ENCODE measurements at regions not wholly inside any gene's neighbourhood (a gene's known extent, or its start where the extent isn't known, plus 50 kb on each side); places are given as distances from the start of the nearest gene placed in this dataset.

- Histone ChIP-seq H3K36me3 (ENCODE audit: low read depth, low read length) (no peaks in the 10 kb centered on the region), H3K79me2 (ENCODE audit: low read length) (no peaks in the 10 kb centered on the region), H2AFZ (ENCODE audit: low read length) (no peak overlapping the region), H3K4me2 (ENCODE audit: low read length) (no peak overlapping the region), H3K27me3 (ENCODE audit: low read length) (no peaks in the 10 kb centered on the region), H3K9ac (ENCODE audit: low read length) (no peak overlapping the region), H4K20me1 (ENCODE audit: low read length) (no peaks in the 10 kb centered on the region), H3K4me1 (ENCODE audit: insufficient read depth, low read length) (no peaks in the 10 kb centered on the region), H3K4me3 (ENCODE audit: low read length) (no peak overlapping the region), H3K9me2 (replicated peaks; ENCODE audit: low read length) (no peaks in the 10 kb centered on the region), H3K9me3 (ENCODE audit: low read length) (no peaks in the 10 kb centered on the region; the same call in 1 of the 2 replicates), H3F3A (ENCODE audit: low read length, unreplicated experiment) (no peaks in the 10 kb centered on the region), H3K27ac (ENCODE audit: low read length) (no peak overlapping the region)
- intact Hi-C loops (cut with micrococcal nuclease): no loop called here
- TF ChIP-seq EZH2 (IDR thresholded peaks at IDR 0.05; ENCODE audit: low read length, unreplicated experiment) (no peak), CTCF (conservative IDR thresholded peaks at IDR 0.05; ENCODE audit: low read depth, low read length) (no peak), EZH2phosphoT487 (IDR thresholded peaks at IDR 0.05; ENCODE audit: borderline replicate concordance, low read length) (no peak)
- no peak for ATAC-seq
- CTCF ChIA-PET: no interaction called here
- no TSS peak for BruUV-seq (replicated peaks)
- no peak for DNase-seq
- POLR2A ChIA-PET (ENCODE audit: unreplicated experiment): no interaction called here
Measured at GRCh38 chr14:42872786-42873185, 1266.1 kb downstream of the LRFN5 start.

GRCh38 chr14:42869681-42870080 lies 1263.0 kb downstream of the LRFN5 start:
- Histone ChIP-seq H4K20me1 (ENCODE audit: low read length) (no peaks in the 10 kb centered on the region), H2AFZ (ENCODE audit: low read length) (no peak overlapping the region), H3K4me1 (ENCODE audit: insufficient read depth, low read length) (no peaks in the 10 kb centered on the region), H3K79me2 (ENCODE audit: low read length) (no peaks in the 10 kb centered on the region), H3K9me2 (replicated peaks; ENCODE audit: low read length) (no peaks in the 10 kb centered on the region), H3K9ac (ENCODE audit: low read length) (no peak overlapping the region), H3K27ac (ENCODE audit: low read length) (no peak overlapping the region), H3K36me3 (ENCODE audit: low read depth, low read length) (no peaks in the 10 kb centered on the region), H3K4me2 (ENCODE audit: low read length) (no peak overlapping the region), H3K27me3 (ENCODE audit: low read length) (no peaks in the 10 kb centered on the region), H3K9me3 (ENCODE audit: low read length) (no peaks in the 10 kb centered on the region), H3F3A (ENCODE audit: low read length, unreplicated experiment) (no peaks in the 10 kb centered on the region), H3K4me3 (ENCODE audit: low read length) (no peak overlapping the region)
- TF ChIP-seq CTCF (conservative IDR thresholded peaks at IDR 0.05; ENCODE audit: low read depth, low read length) (no peak), EZH2 (IDR thresholded peaks at IDR 0.05; ENCODE audit: low read length, unreplicated experiment) (no peak), EZH2phosphoT487 (IDR thresholded peaks at IDR 0.05; ENCODE audit: borderline replicate concordance, low read length) (no peak)
- BruUV-seq (replicated peaks): no TSS peak
- ATAC-seq: no peak
- ChIA-PET POLR2A (ENCODE audit: unreplicated experiment) (no interaction called here), CTCF (no interaction called here)
- intact Hi-C loops (cut with micrococcal nuclease): no loop called here
- no peak for DNase-seq

- no peaks in the 10 kb centered on the region for H3K4me1 ChIP-seq (ENCODE audit: insufficient read depth, low read length)
- no peaks in the 10 kb centered on the region for H3K27me3 ChIP-seq (ENCODE audit: low read length)
- TF ChIP-seq EZH2 (IDR thresholded peaks at IDR 0.05; ENCODE audit: low read length, unreplicated experiment) (no peak), CTCF (conservative IDR thresholded peaks at IDR 0.05; ENCODE audit: low read depth, low read length) (no peak), EZH2phosphoT487 (IDR thresholded peaks at IDR 0.05; ENCODE audit: borderline replicate concordance, low read length) (no peak)
- H4K20me1 ChIP-seq (ENCODE audit: low read length): no peaks in the 10 kb centered on the region
- no peaks in the 10 kb centered on the region for H3F3A ChIP-seq (ENCODE audit: low read length, unreplicated experiment)
- H3K9me3 ChIP-seq (ENCODE audit: low read length): no peaks in the 10 kb centered on the region
- no peaks in the 10 kb centered on the region for H3K79me2 ChIP-seq (ENCODE audit: low read length)
- no peak for ATAC-seq
- ChIA-PET POLR2A (ENCODE audit: unreplicated experiment) (no interaction called here), CTCF (no interaction called here)
- no peak overlapping the region for H3K9ac ChIP-seq (ENCODE audit: low read length)
- no peaks in the 10 kb centered on the region for H3K36me3 ChIP-seq (ENCODE audit: low read depth, low read length)
- BruUV-seq (replicated peaks): no TSS peak
- H3K4me3 ChIP-seq (ENCODE audit: low read length): no peak overlapping the region
- no peak overlapping the region for H2AFZ ChIP-seq (ENCODE audit: low read length)
- DNase-seq: no peak
- H3K4me2 ChIP-seq (ENCODE audit: low read length): no peak overlapping the region
- intact Hi-C loops (cut with micrococcal nuclease): no loop called here
- H3K27ac ChIP-seq (ENCODE audit: low read length): no peak overlapping the region
- no peaks in the 10 kb centered on the region for H3K9me2 ChIP-seq (replicated peaks; ENCODE audit: low read length)
Measured at GRCh38 chr14:42862114-42862513, 1255.4 kb downstream of the LRFN5 start.

Measured in PC-3 (cell line).